ENCODE measurements at regions not wholly inside any gene's neighbourhood (a gene's known extent, or its start where the extent isn't known, plus 50 kb on each side); places are given as distances from the start of the nearest gene placed in this dataset.
"Not testable (repeated sequence)": the region's sequence is repeated elsewhere in the genome, so short reads cannot be mapped to it uniquely, and the experiment has no call there.

DNA sequence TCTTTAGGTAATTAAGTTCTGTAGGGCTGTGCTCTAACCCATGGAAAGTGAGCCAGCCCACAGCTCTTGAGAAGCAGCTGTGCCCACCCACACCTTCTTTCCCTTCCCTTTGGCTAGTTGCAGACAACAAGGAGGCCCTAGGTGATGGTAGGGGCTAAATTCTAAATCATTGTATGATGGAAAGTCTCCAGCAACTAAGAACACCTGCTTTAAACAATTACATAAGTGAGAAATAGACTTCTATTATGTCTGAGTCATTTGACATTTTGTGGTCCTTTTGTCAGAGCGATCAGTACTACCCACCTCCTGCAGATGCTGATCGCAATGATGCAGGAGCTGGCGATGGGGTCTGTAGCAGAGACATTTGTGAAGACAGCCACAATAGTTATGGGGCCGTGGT is 79.6 kb downstream of the TEX51 start:
- no peak for DNase-seq (ENCODE audit: low spot score)
- Mint-ChIP-seq H3K36me3 (ENCODE audit: low read depth) (no peaks in the 10 kb centered on the region), H3K27me3 (ENCODE audit: insufficient read depth) (peaks cover 5% of the 10 kb centered on the region), H3K4me1 (ENCODE audit: low read depth) (no peaks in the 10 kb centered on the region), H3K4me3 (no peak overlapping the region), H3K27ac (no peak overlapping the region), H3K9me3 (no peaks in the 10 kb centered on the region)
- intact Hi-C loops (cut with micrococcal nuclease): no loop called here

DNA sequence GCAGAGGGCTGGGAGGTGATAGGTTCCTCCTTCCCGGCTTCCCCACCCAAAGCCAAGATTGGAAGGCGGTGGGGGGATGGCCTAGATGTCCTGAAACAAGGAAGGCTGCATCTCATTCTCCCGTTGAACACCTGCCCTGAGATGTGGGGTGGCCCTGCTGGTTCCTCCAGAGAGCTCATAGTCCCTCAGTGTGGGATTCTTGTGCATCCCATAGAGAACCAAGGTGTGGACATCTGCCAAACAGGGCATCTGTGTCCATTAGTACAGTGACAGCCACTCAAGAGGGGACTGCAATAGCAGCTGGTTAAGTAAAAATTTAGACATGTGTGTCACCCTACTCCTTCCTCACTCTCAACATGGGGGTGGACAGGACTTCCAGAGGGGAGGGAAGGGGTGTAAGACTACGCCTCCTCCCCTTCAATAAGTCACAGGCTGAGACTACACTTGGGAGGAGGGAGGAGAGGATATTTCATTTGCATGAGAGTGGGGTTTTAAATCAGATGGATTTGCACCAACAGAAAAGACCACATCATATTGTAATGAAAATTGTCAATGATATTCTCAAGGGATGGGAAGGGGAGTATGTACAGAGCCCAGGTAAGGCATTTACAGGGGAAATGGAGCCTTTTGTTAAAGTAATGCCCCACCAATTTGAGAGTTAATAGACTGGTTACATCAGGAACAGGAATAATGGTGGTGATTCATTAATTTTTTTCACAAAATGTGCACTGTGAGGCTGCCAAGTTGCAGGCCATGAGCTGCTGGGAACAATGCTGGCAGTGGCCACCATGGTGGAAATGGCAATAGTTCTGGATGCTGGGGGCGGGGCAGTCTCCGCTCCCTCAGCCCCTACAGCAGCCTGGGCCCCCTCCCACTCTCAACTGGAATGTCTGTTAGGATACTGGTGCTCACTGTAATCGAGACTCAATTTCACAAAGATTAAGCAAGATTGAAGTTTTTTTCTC is 80.6 kb downstream of the TEX51 start:
- no peak overlapping the region for H3K4me3 Mint-ChIP-seq
- H3K9me3 Mint-ChIP-seq: no peaks in the 10 kb centered on the region
- no peaks in the 10 kb centered on the region for H3K36me3 Mint-ChIP-seq (ENCODE audit: low read depth)
- intact Hi-C loops (cut with micrococcal nuclease): no loop called here
- H3K27me3 Mint-ChIP-seq (ENCODE audit: insufficient read depth): peaks cover 5% of the 10 kb centered on the region
- DNase-seq (ENCODE audit: low spot score): no peak
- no peaks in the 10 kb centered on the region for H3K4me1 Mint-ChIP-seq (ENCODE audit: low read depth)
- H3K27ac Mint-ChIP-seq: no peak overlapping the region

DNA sequence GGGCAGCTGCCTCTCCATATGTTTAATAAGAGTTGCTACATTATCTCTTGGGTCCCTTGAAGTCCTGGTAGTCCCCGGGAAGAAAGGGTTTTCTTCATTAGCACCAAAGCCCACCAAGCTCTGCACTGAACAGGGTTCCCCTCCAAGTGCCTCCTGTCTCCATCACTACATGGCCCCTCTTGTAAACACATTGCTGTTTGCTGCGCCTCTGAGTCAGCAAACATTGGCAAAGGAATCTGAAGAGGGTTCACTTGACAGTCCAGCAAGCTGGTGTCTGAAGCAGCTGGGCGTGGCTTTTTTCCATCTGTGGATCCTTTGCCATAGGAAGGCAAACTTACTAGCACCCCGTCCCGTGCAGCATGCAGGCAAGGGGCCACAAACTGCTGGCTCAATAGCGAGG is 82.8 kb downstream of the TEX51 start:
- Mint-ChIP-seq H3K4me3 (no peak overlapping the region), H3K27me3 (ENCODE audit: insufficient read depth) (peaks cover 3% of the 10 kb centered on the region), H3K4me1 (ENCODE audit: low read depth) (no peaks in the 10 kb centered on the region), H3K36me3 (ENCODE audit: low read depth) (no peaks in the 10 kb centered on the region), H3K9me3 (no peaks in the 10 kb centered on the region), H3K27ac (no peak overlapping the region)
- intact Hi-C loops (cut with micrococcal nuclease): no loop called here
- DNase-seq (ENCODE audit: low spot score): no peak

DNA sequence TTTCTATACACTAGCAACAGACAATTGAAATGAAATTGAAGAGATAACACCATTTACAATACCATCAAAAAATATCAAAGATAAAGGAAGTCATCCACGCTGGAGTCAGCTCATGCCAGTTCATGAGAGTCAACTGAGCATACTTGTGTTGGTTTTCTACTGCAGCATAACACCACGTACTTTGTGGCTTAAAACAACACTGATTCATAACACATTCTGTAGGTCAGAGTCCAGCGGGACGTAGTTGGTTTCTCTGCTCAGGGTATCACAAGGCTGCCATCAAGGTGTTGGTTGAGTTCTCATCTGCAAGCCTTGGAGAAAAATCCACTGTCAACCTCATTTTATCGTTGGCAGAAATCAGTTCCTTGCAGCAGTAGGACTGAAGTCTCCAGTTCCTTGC is 84.2 kb downstream of the TEX51 start:
- H3K27me3 Mint-ChIP-seq (ENCODE audit: insufficient read depth): peaks cover 10% of the 10 kb centered on the region
- no peak for DNase-seq (ENCODE audit: low spot score)
- intact Hi-C loops (cut with micrococcal nuclease): no loop called here

DNA sequence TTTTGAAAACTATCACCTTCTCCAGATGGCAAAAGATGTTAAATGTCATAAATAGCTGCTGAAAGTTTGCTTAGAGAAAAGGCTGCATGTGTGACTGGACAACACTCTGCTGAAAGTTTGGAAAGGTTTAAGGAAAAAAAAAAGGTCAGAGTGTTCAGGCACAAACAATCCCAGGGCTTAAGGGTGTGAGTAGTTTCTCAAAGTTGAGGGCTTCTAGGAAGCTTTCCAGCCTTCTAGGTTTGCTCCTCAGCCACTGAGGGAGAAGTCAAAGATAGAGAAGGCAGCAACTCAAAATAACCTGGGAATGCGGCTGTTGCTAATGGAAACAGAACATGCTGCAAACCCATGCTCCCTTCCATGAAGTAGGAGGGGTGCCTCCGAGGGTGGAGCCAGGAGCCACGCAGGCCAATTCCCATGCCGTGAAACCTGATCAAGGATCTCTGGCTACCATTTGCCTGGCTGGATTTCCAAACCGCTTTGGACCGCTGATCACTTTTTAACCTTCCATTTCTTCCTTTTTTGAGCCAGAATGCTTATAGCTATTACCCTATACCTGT is 88.0 kb downstream of the TEX51 start:
- Mint-ChIP-seq H3K27ac (no peak overlapping the region), H3K9me3 (no peaks in the 10 kb centered on the region), H3K4me1 (ENCODE audit: low read depth) (no peaks in the 10 kb centered on the region), H3K4me3 (no peak overlapping the region), H3K27me3 (ENCODE audit: insufficient read depth) (peaks cover 17% of the 10 kb centered on the region), H3K36me3 (ENCODE audit: low read depth) (no peaks in the 10 kb centered on the region)
- no peak for DNase-seq (ENCODE audit: low spot score)
- intact Hi-C loops (cut with micrococcal nuclease): no loop called here

More for the DNA sequence above, 84.2 kb downstream of the TEX51 start:
- Mint-ChIP-seq H3K9me3 (no peaks in the 10 kb centered on the region), H3K4me3 (no peak overlapping the region), H3K27ac (no peak overlapping the region), H3K36me3 (ENCODE audit: low read depth) (no peaks in the 10 kb centered on the region), H3K4me1 (ENCODE audit: low read depth) (no peaks in the 10 kb centered on the region)

DNA sequence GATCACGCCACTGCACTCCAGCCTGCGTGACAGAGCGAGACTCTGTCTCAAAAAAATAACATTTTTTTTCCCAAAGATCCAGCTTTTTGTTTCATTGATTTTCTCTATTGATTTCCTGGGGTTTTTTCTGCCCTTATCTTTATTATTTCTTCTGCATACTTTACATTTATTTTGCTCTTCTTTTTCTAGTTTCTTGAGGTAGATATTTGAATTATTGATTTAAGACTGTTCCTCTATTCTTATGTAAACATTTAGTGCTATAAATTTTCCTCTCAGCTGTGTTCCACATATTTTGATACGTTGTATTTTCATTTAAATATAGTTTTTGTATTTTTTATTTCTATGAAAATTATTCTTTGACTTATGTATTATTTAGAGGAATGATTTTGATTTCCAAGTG is 89.8 kb downstream of the TEX51 start:
- no peak overlapping the region for H3K4me3 Mint-ChIP-seq
- H3K27me3 Mint-ChIP-seq (ENCODE audit: insufficient read depth): peaks cover 19% of the 10 kb centered on the region
- no peaks in the 10 kb centered on the region for H3K9me3 Mint-ChIP-seq
- DNase-seq (ENCODE audit: low spot score): no peak
- intact Hi-C loops (cut with micrococcal nuclease): no loop called here
- no peaks in the 10 kb centered on the region for H3K36me3 Mint-ChIP-seq (ENCODE audit: low read depth)
- no peaks in the 10 kb centered on the region for H3K4me1 Mint-ChIP-seq (ENCODE audit: low read depth)
- no peak overlapping the region for H3K27ac Mint-ChIP-seq

DNA sequence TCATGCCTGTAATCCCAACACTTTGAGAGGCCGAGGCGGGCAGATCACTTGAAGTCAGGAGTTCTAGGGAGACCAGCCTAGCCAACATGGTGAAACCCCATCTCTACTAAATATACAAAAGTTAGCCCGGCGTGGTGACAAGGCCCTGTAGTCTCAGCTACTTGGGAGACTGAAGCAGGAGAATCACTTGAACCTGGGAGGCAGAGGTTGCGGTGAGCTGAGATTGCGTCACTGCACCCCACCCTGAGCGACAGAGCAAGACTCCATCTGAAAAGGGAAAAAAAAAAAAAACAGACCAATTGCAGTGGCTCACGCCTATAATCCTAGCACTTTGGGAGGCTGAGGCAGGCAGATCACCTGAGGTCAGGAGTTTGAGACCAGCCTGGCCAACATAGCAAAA is 90.4 kb downstream of the TEX51 start:
- H3K27me3 Mint-ChIP-seq (ENCODE audit: insufficient read depth): peaks cover 19% of the 10 kb centered on the region
- not testable (repeated sequence) for H3K9me3 Mint-ChIP-seq

DNA sequence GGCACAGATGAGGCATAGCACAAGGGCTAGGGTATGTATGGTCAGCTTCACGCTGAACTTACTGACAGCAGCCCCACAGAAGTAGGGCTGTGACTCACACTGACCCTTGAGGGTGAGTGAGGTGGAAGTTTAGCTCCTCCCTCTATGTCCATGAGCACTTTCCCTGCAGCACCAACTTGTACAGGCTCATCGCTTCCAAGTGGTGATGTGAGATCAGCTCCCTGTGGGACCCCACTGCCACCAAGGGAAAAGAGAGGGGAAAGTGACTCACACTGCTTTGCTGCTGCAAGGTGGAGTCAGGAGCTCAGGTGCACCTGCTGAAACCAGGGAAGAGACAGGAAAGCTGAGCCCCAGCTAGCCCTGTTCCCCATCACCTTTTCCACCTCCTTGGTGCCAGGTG is 91.5 kb downstream of the TEX51 start:
- H3K36me3 Mint-ChIP-seq (ENCODE audit: low read depth): no peaks in the 10 kb centered on the region
- intact Hi-C loops (cut with micrococcal nuclease): no loop called here
- H3K4me1 Mint-ChIP-seq (ENCODE audit: low read depth): no peaks in the 10 kb centered on the region
- H3K9me3 Mint-ChIP-seq: no peaks in the 10 kb centered on the region
- H3K27me3 Mint-ChIP-seq (ENCODE audit: insufficient read depth): peaks cover 19% of the 10 kb centered on the region
- no peak overlapping the region for H3K27ac Mint-ChIP-seq
- DNase-seq (ENCODE audit: low spot score): no peak
- H3K4me3 Mint-ChIP-seq: no peak overlapping the region

More for the DNA sequence above, 90.4 kb downstream of the TEX51 start:
- H3K36me3 Mint-ChIP-seq (ENCODE audit: low read depth); DNase-seq (ENCODE audit: low spot score); H3K4me3 Mint-ChIP-seq; H3K4me1 Mint-ChIP-seq (ENCODE audit: low read depth); H3K27ac Mint-ChIP-seq; intact Hi-C loops (cut with micrococcal nuclease): not testable (repeated sequence)

DNA sequence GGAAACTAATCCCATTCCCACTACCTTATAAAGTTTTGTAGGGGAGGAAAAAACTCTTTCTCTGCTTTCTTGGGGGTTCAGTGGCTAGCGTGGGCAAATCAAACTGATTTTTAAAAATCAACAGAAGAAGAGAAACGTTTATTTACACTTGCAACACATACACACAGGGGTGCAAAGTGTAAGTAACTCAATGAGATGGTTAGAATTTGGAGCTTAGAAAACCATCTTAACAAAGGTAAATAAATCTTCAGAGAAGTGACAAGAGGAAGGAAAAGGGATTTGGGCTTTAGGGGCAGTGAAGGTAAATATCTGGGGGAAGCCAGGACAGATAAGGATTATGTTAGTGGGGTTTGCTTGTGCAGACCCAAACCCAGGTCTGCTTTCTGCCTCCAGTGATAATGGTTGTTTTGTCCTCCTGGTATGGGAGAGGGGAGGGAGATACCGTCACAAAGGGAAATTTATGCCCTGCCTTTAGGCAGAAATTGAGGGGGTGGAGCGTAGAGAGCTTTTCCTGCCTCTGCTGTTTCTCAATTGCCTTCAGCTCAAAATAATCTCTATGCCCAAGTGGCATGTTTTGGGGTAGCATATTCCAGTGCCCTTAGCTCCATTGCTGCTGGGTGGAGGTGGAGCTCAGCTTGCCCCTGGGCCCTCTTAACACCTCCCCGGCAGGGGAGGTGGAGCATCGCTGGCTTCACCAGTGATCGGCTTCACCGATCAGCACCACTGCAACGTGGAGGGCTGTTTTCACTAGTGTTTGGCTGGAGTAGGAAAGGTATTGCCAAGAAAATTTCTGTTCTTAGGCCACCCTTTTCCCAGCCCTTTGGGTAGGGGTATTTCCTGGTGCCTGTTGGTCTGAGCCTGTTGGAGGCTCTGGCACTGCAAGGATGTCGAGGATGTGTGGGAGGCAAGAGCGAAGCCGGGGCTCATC is 92.2 kb downstream of the TEX51 start:
- intact Hi-C loops (cut with micrococcal nuclease): no loop called here
- Mint-ChIP-seq H3K4me3 (no peak overlapping the region), H3K27ac (no peak overlapping the region), H3K9me3 (no peaks in the 10 kb centered on the region), H3K36me3 (ENCODE audit: low read depth) (no peaks in the 10 kb centered on the region), H3K27me3 (ENCODE audit: insufficient read depth) (peaks cover 18% of the 10 kb centered on the region), H3K4me1 (ENCODE audit: low read depth) (no peaks in the 10 kb centered on the region)
- no peak for DNase-seq (ENCODE audit: low spot score)

DNA sequence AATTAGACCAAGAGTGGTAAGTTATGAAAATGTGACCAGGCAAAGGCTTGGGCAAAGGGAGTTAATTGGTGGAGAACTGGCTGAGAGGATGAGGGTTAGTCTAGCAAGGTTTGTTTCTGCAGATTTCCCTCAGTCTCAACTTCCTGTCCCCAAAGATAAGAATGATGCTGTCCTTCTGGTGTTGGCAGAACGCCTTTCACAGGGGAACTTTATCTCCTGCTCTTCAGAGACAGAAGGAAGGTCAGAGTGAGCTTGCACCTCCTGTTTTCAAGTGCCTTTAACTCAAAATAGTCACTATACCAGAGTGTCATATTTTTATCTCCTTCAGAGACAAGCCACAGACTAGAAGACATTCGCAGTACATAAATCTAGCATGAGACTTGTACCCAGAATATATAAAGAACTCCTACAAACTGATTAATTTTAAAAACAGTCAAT is 95.7 kb downstream of the TEX51 start:
- intact Hi-C loops (cut with micrococcal nuclease): no loop called here
- Mint-ChIP-seq H3K4me1 (ENCODE audit: low read depth) (no peaks in the 10 kb centered on the region), H3K36me3 (ENCODE audit: low read depth) (no peaks in the 10 kb centered on the region), H3K27me3 (ENCODE audit: insufficient read depth) (peaks cover 7% of the 10 kb centered on the region), H3K9me3 (no peaks in the 10 kb centered on the region), H3K27ac (no peak overlapping the region), H3K4me3 (no peak overlapping the region)
- DNase-seq (ENCODE audit: low spot score): no peak

DNA sequence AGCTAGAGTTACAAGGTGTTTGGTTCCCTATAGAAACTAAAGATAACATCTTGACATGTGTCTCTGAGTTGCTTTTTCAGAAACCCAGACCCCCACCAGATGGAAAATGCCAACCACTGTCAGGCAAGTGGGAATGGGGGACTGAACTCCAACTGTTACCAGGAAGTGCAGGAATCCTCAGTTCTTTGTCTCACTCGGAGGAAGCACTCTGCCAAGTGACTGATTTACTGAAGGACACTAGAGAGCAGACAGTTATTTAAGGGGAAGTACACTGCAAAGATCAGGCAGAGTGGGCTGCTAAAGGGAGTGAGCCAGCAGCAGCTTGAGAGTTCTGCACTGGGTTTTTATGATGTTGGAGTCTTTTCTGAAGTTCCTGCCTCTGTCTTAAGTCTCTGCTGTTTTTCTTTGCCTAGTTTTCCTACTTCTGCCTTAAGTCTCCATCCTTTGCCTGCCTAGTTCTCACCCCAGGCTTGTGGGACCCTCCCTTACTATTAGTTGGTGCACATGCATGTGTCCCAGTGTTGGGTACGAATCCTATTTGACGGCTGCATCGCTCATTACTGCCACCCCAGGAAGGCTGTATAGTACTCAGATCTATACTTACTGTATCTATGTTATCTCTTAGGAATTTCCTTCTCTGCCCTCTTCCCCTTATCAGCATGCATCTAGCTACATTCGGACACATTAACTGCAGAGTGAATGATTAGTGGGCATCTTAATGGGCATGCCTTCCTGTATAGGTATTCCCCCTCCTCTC is 97.1 kb downstream of the TEX51 start:
- peaks cover 4% of the 10 kb centered on the region for H3K27me3 Mint-ChIP-seq (ENCODE audit: insufficient read depth)
- intact Hi-C loops (cut with micrococcal nuclease): no loop called here
- H3K4me3 Mint-ChIP-seq: no peak overlapping the region
- no peak for DNase-seq (ENCODE audit: low spot score)
- H3K36me3 Mint-ChIP-seq (ENCODE audit: low read depth): no peaks in the 10 kb centered on the region
- no peak overlapping the region for H3K27ac Mint-ChIP-seq
- peaks cover 2% of the 10 kb centered on the region for H3K4me1 Mint-ChIP-seq (ENCODE audit: low read depth)
- no peaks in the 10 kb centered on the region for H3K9me3 Mint-ChIP-seq

DNA sequence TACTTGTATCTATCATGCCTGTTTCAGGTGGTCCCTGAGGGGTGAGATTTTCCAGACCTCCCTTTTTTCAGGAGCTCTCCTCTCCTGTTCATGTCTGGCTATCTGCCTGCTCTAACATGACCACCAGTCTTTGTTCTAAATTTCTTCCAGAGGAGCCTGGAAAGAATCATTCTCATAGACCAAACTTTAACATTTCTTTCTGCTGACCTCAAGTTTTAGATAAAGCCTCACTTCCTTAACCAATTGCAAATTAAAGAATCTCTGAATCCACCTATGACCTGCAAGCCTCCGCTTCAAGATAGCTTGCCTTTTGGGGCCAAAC is 97.6 kb downstream of the TEX51 start:
- Mint-ChIP-seq H3K27me3 (ENCODE audit: insufficient read depth) (peaks cover 2% of the 10 kb centered on the region), H3K36me3 (ENCODE audit: low read depth) (no peaks in the 10 kb centered on the region), H3K4me3 (no peak overlapping the region), H3K4me1 (ENCODE audit: low read depth) (peaks cover 5% of the 10 kb centered on the region), H3K27ac (no peak overlapping the region), H3K9me3 (no peaks in the 10 kb centered on the region)
- DNase-seq (ENCODE audit: low spot score): no peak
- intact Hi-C loops (cut with micrococcal nuclease): no loop called here
